Endodermal cell (in vitro differentiated cells): ENCODE measurements at regions not wholly inside any gene's neighbourhood (a gene's known extent, or its start where the extent isn't known, plus 50 kb on each side); places are given as distances from the start of the nearest gene placed in this dataset.
"Not testable (repeated sequence)": the region's sequence is repeated elsewhere in the genome, so short reads cannot be mapped to it uniquely, and the experiment has no call there.

Experiments
- DNase-seq: peaks from one replicate; pipeline ENCODE4 v3.0.0-alpha.2; 2017
- H3K27ac ChIP-seq: 2 replicates; pipeline ENCODE4 v1.5.1; 2013; ENCODE audit warnings: mild to moderate bottlenecking, low read depth, low read length, moderate library complexity
- H3K27me3 ChIP-seq: 2 replicates; pipeline ENCODE4 v1.6.1; 2013; ENCODE audit warnings: mild to moderate bottlenecking, low read length, moderate library complexity; ENCODE audit not compliant: insufficient read depth, control insufficient read depth, poor library complexity, severe bottlenecking
- H3K36me3 ChIP-seq: 2 replicates; pipeline ENCODE4 v1.7.0; 2013; ENCODE audit warnings: mild to moderate bottlenecking, low read length, moderate library complexity; ENCODE audit not compliant: control insufficient read depth, insufficient read depth
- H3K4me1 ChIP-seq: one replicate; pipeline ENCODE4 v1.7.0; 2013; ENCODE audit warnings: low read length; ENCODE audit not compliant: control insufficient read depth, insufficient read depth
- H3K4me3 ChIP-seq: 2 replicates; pipeline ENCODE4 v1.5.1; 2013; ENCODE audit warnings: mild to moderate bottlenecking, low read length, moderate library complexity
- H3K9ac ChIP-seq: 2 replicates; pipeline ENCODE4 v1.6.1; 2013; ENCODE audit warnings: mild to moderate bottlenecking, low read length, moderate library complexity; ENCODE audit not compliant: poor library complexity, severe bottlenecking; ENCODE audit errors: extremely low read depth
- H3K9me3 ChIP-seq: 2 replicates; pipeline ENCODE4 v1.6.1; 2013; ENCODE audit warnings: mild to moderate bottlenecking, low read length, moderate library complexity; ENCODE audit not compliant: control insufficient read depth
- H3K27ac Mint-ChIP-seq: 2 replicates; pipeline ENCODE4 v1.8.0; 2020; ENCODE audit warnings: mixed read lengths
- H3K27me3 Mint-ChIP-seq: 2 replicates; pipeline ENCODE4 v1.8.0; 2021; ENCODE audit warnings: mild to moderate bottlenecking, mixed read lengths; ENCODE audit not compliant: insufficient read depth
- H3K36me3 Mint-ChIP-seq: 2 replicates; pipeline ENCODE4 v1.8.0; 2020; ENCODE audit warnings: low read depth, mixed read lengths
- H3K4me1 Mint-ChIP-seq: 2 replicates; pipeline ENCODE4 v1.8.0; 2020; ENCODE audit warnings: mixed read lengths
- H3K4me3 Mint-ChIP-seq: 2 replicates; pipeline ENCODE4 v1.8.0; 2020; ENCODE audit warnings: mild to moderate bottlenecking, moderate library complexity, mixed read lengths
- H3K9me3 Mint-ChIP-seq: 2 replicates; pipeline ENCODE4 v1.8.0; 2020; ENCODE audit warnings: mild to moderate bottlenecking, mixed read lengths
- CTCF ChIP-seq: fragments of 200-600 bp; sonication (generic); conservative IDR thresholded peaks from 2 replicates; pipeline ENCODE4 v1.5.0; 2021; ENCODE audit warnings: antibody characterized with exemption, mild to moderate bottlenecking
- WGBS, 2 experiments: methylation state at CpG; one replicate each; pipeline versions ENCODE4 v1.1.5 to v1.1.7; 2013; ENCODE audit warnings: missing lambda C conversion rate in 2 of 2, mixed read lengths in 1 of 2; ENCODE audit not compliant: insufficient coverage in 1 of 2, insufficient read length in 1 of 2; 5-methylcytosine and 5-hydroxymethylcytosine counted together

DNA sequence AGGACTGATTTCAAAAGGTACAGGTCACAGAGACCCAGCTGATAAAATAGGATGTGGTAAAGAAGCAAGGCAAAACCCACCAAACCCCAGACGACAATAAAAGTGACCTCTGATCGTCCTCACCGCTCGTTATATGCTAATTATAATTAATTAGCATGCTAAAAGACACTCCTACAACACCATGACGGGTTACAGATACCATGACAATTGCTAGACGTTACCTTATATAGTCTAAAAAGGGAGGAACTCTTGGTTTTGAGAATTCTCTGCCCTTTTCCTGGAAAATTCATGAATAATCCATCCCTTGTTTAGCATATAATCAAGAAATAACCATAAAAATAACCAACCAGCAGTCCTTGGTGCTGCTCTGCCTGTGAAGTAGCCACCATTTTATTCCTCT lies 74.7 kb upstream of the MB21D2 start:
- TF ChIP-seq CTCF: no peak
- WGBS, 2 experiments: 70 to 81% methylated on average over 2 to 6 of the region's 6 CpGs
- Histone ChIP-seq H3K27me3 (no peaks in the 10 kb centered on the region), H3K36me3 (no peaks in the 10 kb centered on the region), H3K9ac (no peak overlapping the region), H3K9me3 (peaks cover 18% of the 10 kb centered on the region), H3K4me1 (no peaks in the 10 kb centered on the region), H3K27ac (no peak overlapping the region), H3K4me3 (no peak overlapping the region)
- no peak for DNase-seq
- no peaks in the 10 kb centered on the region for H3K27me3 Mint-ChIP-seq
- no peak overlapping the region for H3K27ac Mint-ChIP-seq
- no peak overlapping the region for H3K4me3 Mint-ChIP-seq
- peaks cover 36% of the 10 kb centered on the region for H3K9me3 Mint-ChIP-seq
- H3K4me1 Mint-ChIP-seq: no peaks in the 10 kb centered on the region
- H3K36me3 Mint-ChIP-seq: peaks cover 9% of the 10 kb centered on the region

- no peak overlapping the region for H3K9ac ChIP-seq
- peaks cover 9% of the 10 kb centered on the region for H3K36me3 Mint-ChIP-seq
- H3K27me3 Mint-ChIP-seq: no peaks in the 10 kb centered on the region
- no peak for TF ChIP-seq CTCF
- WGBS, 2 experiments: 89 to 92% methylated on average over 3 of the region's 3 CpGs
- H3K4me3 ChIP-seq: no peak overlapping the region
- no peak overlapping the region for H3K4me3 Mint-ChIP-seq
- no peak overlapping the region for H3K27ac ChIP-seq
- H3K4me1 Mint-ChIP-seq: no peaks in the 10 kb centered on the region
- H3K27ac Mint-ChIP-seq: no peak overlapping the region
- no peaks in the 10 kb centered on the region for H3K4me1 ChIP-seq
- DNase-seq: no peak
- no peaks in the 10 kb centered on the region for H3K27me3 ChIP-seq
- H3K36me3 ChIP-seq: no peaks in the 10 kb centered on the region
- H3K9me3 Mint-ChIP-seq: peaks cover 45% of the 10 kb centered on the region
- H3K9me3 ChIP-seq: peaks cover 18% of the 10 kb centered on the region
Measured at GRCh38 chr3:192993411-192993810, 75.8 kb upstream of the MB21D2 start.

DNA sequence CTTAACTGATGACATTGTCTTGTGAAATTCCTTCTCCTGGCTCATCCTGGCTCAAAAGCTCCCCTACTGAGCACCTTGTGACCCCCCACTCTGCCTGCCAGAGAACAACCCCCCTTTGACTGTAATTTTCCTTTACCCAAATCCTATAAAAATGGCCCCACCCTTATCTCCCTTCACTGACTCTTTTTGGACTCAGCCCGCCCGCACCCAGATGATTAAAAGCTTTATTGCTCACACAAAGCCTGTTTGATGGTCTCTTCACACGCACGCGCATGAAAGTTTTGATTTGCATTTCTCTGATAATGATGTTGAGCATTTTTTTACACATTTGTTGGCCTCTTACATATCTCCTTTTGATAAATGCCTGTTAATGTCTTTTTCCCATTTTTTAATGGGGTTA lies 83.5 kb upstream of the MB21D2 start:
- 80 to 100% methylated on average over 3 to 5 of the region's 5 CpGs for WGBS, 2 experiments
- peaks cover 14% of the 10 kb centered on the region for H3K9me3 ChIP-seq
- peak overlapping the region; percentile 50 for H3K4me3 ChIP-seq
- H3K27ac ChIP-seq, H3K27ac Mint-ChIP-seq, H3K36me3 Mint-ChIP-seq, DNase-seq, H3K27me3 ChIP-seq, H3K4me3 Mint-ChIP-seq, H3K9ac ChIP-seq, H3K36me3 ChIP-seq, H3K27me3 Mint-ChIP-seq, H3K4me1 ChIP-seq: not testable (repeated sequence)
- Mint-ChIP-seq H3K4me1 (peaks cover 15% of the 10 kb centered on the region), H3K9me3 (peaks cover 54% of the 10 kb centered on the region)

DNA sequence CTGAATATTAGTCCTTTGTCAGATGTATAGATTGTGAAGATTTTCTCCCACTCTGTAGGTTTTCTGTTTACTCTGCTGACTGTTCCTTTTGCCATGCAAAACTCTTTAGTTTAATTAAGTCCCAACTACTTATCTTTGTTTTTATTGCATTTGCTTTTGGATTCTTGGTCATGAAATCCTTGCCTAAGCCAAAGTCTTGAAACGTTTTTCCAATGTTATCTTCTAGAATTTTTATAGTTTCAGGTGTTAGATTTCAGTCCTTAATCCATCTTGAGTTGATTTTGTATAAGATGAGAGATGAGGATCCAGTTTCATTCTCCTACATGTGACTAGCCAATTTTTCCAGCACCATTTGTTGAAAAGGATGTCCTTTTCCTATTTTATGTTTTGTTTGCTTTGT lies 86.0 kb upstream of the MB21D2 start:
- not testable (repeated sequence) for H3K27ac ChIP-seq, H3K4me3 ChIP-seq, H3K9ac ChIP-seq, H3K4me1 ChIP-seq, H3K36me3 Mint-ChIP-seq, DNase-seq, H3K36me3 ChIP-seq, H3K27me3 Mint-ChIP-seq, H3K27me3 ChIP-seq, H3K27ac Mint-ChIP-seq, H3K4me3 Mint-ChIP-seq
- Mint-ChIP-seq H3K4me1 (peaks cover 27% of the 10 kb centered on the region), H3K9me3 (peaks cover 35% of the 10 kb centered on the region)
- peaks cover 21% of the 10 kb centered on the region for H3K9me3 ChIP-seq
- 88% methylated on average over 1 of the region's 1 CpG; no CpG with 5 or more reads in 1 of the 2 experiments for WGBS, 2 experiments
